Endothelial cell of umbilical vein (primary cell): ENCODE measurements at regions not wholly inside any gene's neighbourhood (a gene's known extent, or its start where the extent isn't known, plus 50 kb on each side); places are given as distances from the start of the nearest gene placed in this dataset.

Experiments
- TF ChIP-seq, protein P1 (sequence below), 2 donors: IDR thresholded peaks; 1 replicate in 1 of 2; 2 replicates in 1 of 2; pipeline ENCODE4 v1.5.1; 2011; ENCODE audit warnings: low read length in 2 of 2, mild to moderate bottlenecking in 2 of 2, moderate library complexity in 2 of 2, control low read depth in 1 of 2, inconsistent platforms in 1 of 2, low read depth in 1 of 2; ENCODE audit not compliant: insufficient read depth in 1 of 2; ENCODE audit errors: extremely low read depth in 1 of 2
- TF ChIP-seq, protein P2 (sequence below): IDR thresholded peaks from 2 replicates; pipeline ENCODE4 v1.6.1; 2011; ENCODE audit not compliant: insufficient read depth, insufficient read length

DNA sequence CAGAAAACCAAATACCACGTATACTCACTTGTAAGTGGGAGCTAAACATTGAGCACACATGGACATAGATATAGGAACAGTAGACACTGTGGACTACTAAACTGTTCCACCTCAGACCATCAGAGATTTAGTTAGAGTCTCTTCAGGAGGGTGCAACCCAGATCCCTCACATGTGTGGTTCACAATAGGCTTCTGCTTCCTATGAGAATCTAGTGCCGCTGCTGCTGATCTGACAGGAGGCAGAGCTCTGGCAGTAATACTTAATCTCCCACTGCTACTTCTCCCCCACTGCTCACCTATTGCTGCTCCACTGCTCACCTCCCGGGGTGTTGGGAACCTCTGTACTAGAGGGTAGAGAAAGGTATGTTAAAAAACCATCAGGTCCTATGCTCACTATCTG is 533.3 kb downstream of the NSUN3 start:
- TF ChIP-seq, protein P1, sequence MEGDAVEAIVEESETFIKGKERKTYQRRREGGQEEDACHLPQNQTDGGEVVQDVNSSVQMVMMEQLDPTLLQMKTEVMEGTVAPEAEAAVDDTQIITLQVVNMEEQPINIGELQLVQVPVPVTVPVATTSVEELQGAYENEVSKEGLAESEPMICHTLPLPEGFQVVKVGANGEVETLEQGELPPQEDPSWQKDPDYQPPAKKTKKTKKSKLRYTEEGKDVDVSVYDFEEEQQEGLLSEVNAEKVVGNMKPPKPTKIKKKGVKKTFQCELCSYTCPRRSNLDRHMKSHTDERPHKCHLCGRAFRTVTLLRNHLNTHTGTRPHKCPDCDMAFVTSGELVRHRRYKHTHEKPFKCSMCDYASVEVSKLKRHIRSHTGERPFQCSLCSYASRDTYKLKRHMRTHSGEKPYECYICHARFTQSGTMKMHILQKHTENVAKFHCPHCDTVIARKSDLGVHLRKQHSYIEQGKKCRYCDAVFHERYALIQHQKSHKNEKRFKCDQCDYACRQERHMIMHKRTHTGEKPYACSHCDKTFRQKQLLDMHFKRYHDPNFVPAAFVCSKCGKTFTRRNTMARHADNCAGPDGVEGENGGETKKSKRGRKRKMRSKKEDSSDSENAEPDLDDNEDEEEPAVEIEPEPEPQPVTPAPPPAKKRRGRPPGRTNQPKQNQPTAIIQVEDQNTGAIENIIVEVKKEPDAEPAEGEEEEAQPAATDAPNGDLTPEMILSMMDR (IDR thresholded peaks at IDR 0.05; ENCODE audit: extremely low read depth in 1 of 2, insufficient read depth in 1 of 2, low read depth in 1 of 2, low read length in 2 of 2) = no peak
- TF ChIP-seq, protein P2, sequence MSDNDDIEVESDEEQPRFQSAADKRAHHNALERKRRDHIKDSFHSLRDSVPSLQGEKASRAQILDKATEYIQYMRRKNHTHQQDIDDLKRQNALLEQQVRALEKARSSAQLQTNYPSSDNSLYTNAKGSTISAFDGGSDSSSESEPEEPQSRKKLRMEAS = no peak
